ENCODE measurements at regions not wholly inside any gene's neighbourhood (a gene's known extent, or its start where the extent isn't known, plus 50 kb on each side); places are given as distances from the start of the nearest gene placed in this dataset.
"Not testable (repeated sequence)": the region's sequence is repeated elsewhere in the genome, so short reads cannot be mapped to it uniquely, and the experiment has no call there.

- no peak for DNase-seq (ENCODE audit: low read depth, low spot score)
- in situ Hi-C loops (cut with HindIII; ENCODE audit: low pct_unique_long_range_greater_than_20kb, low sequenced_read_pairs), result no loop called here
These were observed 1993.2 kb downstream of the PCDH9 start for GRCh38 chr13:65236841-65237418.

- in situ Hi-C loops (cut with HindIII; ENCODE audit: low pct_unique_long_range_greater_than_20kb, low sequenced_read_pairs), result no loop called here
- DNase-seq (ENCODE audit: low read depth, low spot score), result no peak
These were observed 2012.6 kb downstream of the PCDH9 start for GRCh38 chr13:65217471-65217995.

- in situ Hi-C loops (cut with HindIII; ENCODE audit: low pct_unique_long_range_greater_than_20kb, low sequenced_read_pairs), result not testable (repeated sequence)
- peak; percentile 56 for DNase-seq (ENCODE audit: low read depth, low spot score)
These were observed 2027.3 kb downstream of the PCDH9 start for GRCh38 chr13:65202845-65203244.

GRCh38 chr13:65188721-65189120, 2041.4 kb downstream of the PCDH9 start:
- in situ Hi-C loops (cut with HindIII; ENCODE audit: low pct_unique_long_range_greater_than_20kb, low sequenced_read_pairs), result no loop called here
- DNase-seq (ENCODE audit: low read depth, low spot score), result no peak

GRCh38 chr13:65168026-65168425, 2062.1 kb downstream of the PCDH9 start:
- DNase-seq (ENCODE audit: low read depth, low spot score), result no peak
- in situ Hi-C loops (cut with HindIII; ENCODE audit: low pct_unique_long_range_greater_than_20kb, low sequenced_read_pairs), result no loop called here

GRCh38 chr13:65166675-65167074, 2063.5 kb downstream of the PCDH9 start:
- DNase-seq (ENCODE audit: low read depth, low spot score), result no peak
- in situ Hi-C loops (cut with HindIII; ENCODE audit: low pct_unique_long_range_greater_than_20kb, low sequenced_read_pairs), result no loop called here

- DNase-seq (ENCODE audit: low read depth, low spot score), result no peak
- in situ Hi-C loops (cut with HindIII; ENCODE audit: low pct_unique_long_range_greater_than_20kb, low sequenced_read_pairs), result no loop called here
These were observed 2070.3 kb downstream of the PCDH9 start for GRCh38 chr13:65159803-65160202.

GRCh38 chr13:65155861-65156260, 2074.3 kb downstream of the PCDH9 start:
- in situ Hi-C loops (cut with HindIII; ENCODE audit: low pct_unique_long_range_greater_than_20kb, low sequenced_read_pairs), result no loop called here

GRCh38 chr13:65154661-65155447, 2075.3 kb downstream of the PCDH9 start:
- in situ Hi-C loops (cut with HindIII; ENCODE audit: low pct_unique_long_range_greater_than_20kb, low sequenced_read_pairs), result no loop called here
- no peak for DNase-seq (ENCODE audit: low read depth, low spot score)

More at GRCh38 chr13:65155861-65156260, 2074.3 kb downstream of the PCDH9 start:
- no peak for DNase-seq (ENCODE audit: low read depth, low spot score)

- in situ Hi-C loops (cut with HindIII; ENCODE audit: low pct_unique_long_range_greater_than_20kb, low sequenced_read_pairs), result no loop called here
- no peak for DNase-seq (ENCODE audit: low read depth, low spot score)
These were observed 2080.4 kb downstream of the PCDH9 start for GRCh38 chr13:65149687-65150086.

GRCh38 chr13:65143920-65144319, 2086.2 kb downstream of the PCDH9 start:
- DNase-seq (ENCODE audit: low read depth, low spot score), result no peak
- in situ Hi-C loops (cut with HindIII; ENCODE audit: low pct_unique_long_range_greater_than_20kb, low sequenced_read_pairs), result no loop called here

GRCh38 chr13:65133094-65133493, 2097.0 kb downstream of the PCDH9 start:
- DNase-seq (ENCODE audit: low read depth, low spot score), result no peak
- in situ Hi-C loops (cut with HindIII; ENCODE audit: low pct_unique_long_range_greater_than_20kb, low sequenced_read_pairs), result no loop called here

- DNase-seq (ENCODE audit: low read depth, low spot score), result no peak
These were observed 2104.9 kb downstream of the PCDH9 start for GRCh38 chr13:65125236-65125635.

GRCh38 chr13:65112531-65112941, 2117.6 kb downstream of the PCDH9 start:
- in situ Hi-C loops (cut with HindIII; ENCODE audit: low pct_unique_long_range_greater_than_20kb, low sequenced_read_pairs), result no loop called here
- DNase-seq (ENCODE audit: low read depth, low spot score), result no peak

More at GRCh38 chr13:65125236-65125635, 2104.9 kb downstream of the PCDH9 start:
- in situ Hi-C loops (cut with HindIII; ENCODE audit: low pct_unique_long_range_greater_than_20kb, low sequenced_read_pairs), result no loop called here

- in situ Hi-C loops (cut with HindIII; ENCODE audit: low pct_unique_long_range_greater_than_20kb, low sequenced_read_pairs), result no loop called here
- no peak for DNase-seq (ENCODE audit: low read depth, low spot score)
These were observed 2118.0 kb downstream of the PCDH9 start for GRCh38 chr13:65112123-65112522.

- in situ Hi-C loops (cut with HindIII; ENCODE audit: low pct_unique_long_range_greater_than_20kb, low sequenced_read_pairs), result no loop called here
- DNase-seq (ENCODE audit: low read depth, low spot score), result no peak
These were observed 2118.9 kb downstream of the PCDH9 start for GRCh38 chr13:65111223-65111622.

- DNase-seq (ENCODE audit: low read depth, low spot score); in situ Hi-C loops (cut with HindIII; ENCODE audit: low pct_unique_long_range_greater_than_20kb, low sequenced_read_pairs): not testable (repeated sequence)
These were observed 2125.7 kb downstream of the PCDH9 start for GRCh38 chr13:65104436-65104835.

GRCh38 chr13:65103351-65103750, 2126.8 kb downstream of the PCDH9 start:
- in situ Hi-C loops (cut with HindIII; ENCODE audit: low pct_unique_long_range_greater_than_20kb, low sequenced_read_pairs), result no loop called here
- no peak for DNase-seq (ENCODE audit: low read depth, low spot score)

Measured in SK-MEL-5 (cell line).